OCI-LY3 (cell line): ENCODE measurements at regions not wholly inside any gene's neighbourhood (a gene's known extent, or its start where the extent isn't known, plus 50 kb on each side); places are given as distances from the start of the nearest gene placed in this dataset.

ENCODE experiments used
- EZH2phosphoT487 ChIP-seq: fragments of 200-600 bp; shearing (Covaris generic); IDR thresholded peaks from 2 replicates; pipeline ENCODE4 v1.6.1; 2018; ENCODE audit warnings: antibody characterized with exemption, mixed run types, low read depth
- TF ChIP-seq, protein P1 (sequence below): fragments of 200-600, 300-600 bp; sonication (generic); IDR thresholded peaks from 2 replicates; pipeline ENCODE4 v1.5.1; 2014; ENCODE audit warnings: antibody characterized with exemption, low read length, low read depth

DNA sequence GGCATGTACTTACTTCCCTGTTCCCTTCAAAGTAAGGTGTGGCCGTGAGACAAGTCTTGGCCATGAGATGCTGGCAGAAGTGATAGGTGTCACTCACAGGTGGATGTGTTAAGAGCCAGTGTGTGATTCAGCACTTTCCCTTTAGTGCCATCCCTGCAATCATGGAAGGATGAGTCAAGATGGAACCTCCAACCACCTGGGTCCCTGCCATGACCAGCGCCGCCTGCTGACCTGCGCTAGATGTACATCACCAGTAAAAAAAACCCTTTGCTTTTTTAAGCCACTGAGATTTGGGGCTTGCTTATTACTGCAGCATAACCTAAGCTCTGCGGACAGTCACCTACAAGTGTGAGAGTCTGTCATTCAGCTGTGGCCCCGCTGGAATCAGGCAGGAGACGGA is 71.7 kb downstream of the TOMM20 start:
- TF ChIP-seq, protein P1, sequence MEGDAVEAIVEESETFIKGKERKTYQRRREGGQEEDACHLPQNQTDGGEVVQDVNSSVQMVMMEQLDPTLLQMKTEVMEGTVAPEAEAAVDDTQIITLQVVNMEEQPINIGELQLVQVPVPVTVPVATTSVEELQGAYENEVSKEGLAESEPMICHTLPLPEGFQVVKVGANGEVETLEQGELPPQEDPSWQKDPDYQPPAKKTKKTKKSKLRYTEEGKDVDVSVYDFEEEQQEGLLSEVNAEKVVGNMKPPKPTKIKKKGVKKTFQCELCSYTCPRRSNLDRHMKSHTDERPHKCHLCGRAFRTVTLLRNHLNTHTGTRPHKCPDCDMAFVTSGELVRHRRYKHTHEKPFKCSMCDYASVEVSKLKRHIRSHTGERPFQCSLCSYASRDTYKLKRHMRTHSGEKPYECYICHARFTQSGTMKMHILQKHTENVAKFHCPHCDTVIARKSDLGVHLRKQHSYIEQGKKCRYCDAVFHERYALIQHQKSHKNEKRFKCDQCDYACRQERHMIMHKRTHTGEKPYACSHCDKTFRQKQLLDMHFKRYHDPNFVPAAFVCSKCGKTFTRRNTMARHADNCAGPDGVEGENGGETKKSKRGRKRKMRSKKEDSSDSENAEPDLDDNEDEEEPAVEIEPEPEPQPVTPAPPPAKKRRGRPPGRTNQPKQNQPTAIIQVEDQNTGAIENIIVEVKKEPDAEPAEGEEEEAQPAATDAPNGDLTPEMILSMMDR: peak; percentile 19; the same call in 1 of the 2 replicates
- TF ChIP-seq EZH2phosphoT487: no peak
